ENCODE measurements at regions not wholly inside any gene's neighbourhood (a gene's known extent, or its start where the extent isn't known, plus 50 kb on each side); places are given as distances from the start of the nearest gene placed in this dataset.

DNA sequence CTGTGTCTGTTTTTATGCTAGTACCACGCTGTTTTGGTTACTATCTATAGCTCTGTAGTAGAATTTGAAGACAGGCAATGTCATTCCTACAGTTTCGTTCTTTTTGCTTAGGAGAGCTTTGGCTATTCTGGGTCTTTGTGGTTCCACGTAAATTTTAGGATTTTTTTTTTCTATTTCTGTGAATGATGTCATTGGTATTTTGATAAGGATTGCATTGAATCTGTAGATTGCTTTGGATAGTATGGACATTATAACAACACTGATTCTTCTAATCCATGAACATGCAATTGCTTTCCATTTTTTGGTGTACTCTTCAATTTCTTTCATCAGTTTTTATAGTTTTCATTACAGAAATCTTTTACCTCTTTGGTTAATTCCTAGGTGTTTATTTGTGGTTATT, 345.2 kb downstream of the TMEM121 start:
- Histone ChIP-seq H2AFZ (ENCODE audit: low read length) (no peak overlapping the region), H3K36me3 (ENCODE audit: control insufficient read depth in 2 of 4, insufficient read depth in 4 of 4, low read length in 3 of 4) (no peaks in the 10 kb centered on the region), H3K4me2 (ENCODE audit: insufficient read depth in 1 of 2, low read depth in 2 of 2, low read length in 2 of 2) (no peak overlapping the region), H3K4ac (replicated peaks; ENCODE audit: insufficient read length, low read depth, low read length) (no peak overlapping the region), H4K8ac (ENCODE audit: extremely low read depth, insufficient read depth, low read length) (no peak overlapping the region), H2BK15ac (ENCODE audit: low read length) (no peak overlapping the region), H3K18ac (ENCODE audit: extremely low read depth, low read length) (no peak overlapping the region), H4K20me1 (replicated peaks in 1 of 2; ENCODE audit: control insufficient read depth in 1 of 2, insufficient read depth in 2 of 2, low read length in 2 of 2) (no peaks in the 10 kb centered on the region), H3K79me1 (ENCODE audit: low read depth, low read length) (no peaks in the 10 kb centered on the region), H3K9ac (replicated peaks in 1 of 4; ENCODE audit: extremely low read depth in 1 of 4, low read depth in 3 of 4, low read length in 3 of 4) (no peak overlapping the region), H3K9me3 (ENCODE audit: insufficient read depth in 2 of 2, low read depth in 1 of 2, low read length in 1 of 2) (peaks cover 42 to 51% of the 10 kb centered on the region in 2 experiments), H3K23me2 (ENCODE audit: low read depth, low read length) (no peaks in the 10 kb centered on the region), H3K79me2 (ENCODE audit: control insufficient read depth in 1 of 2, insufficient read depth in 2 of 2, low read length in 2 of 2) (no peaks in the 10 kb centered on the region), H3K56ac (replicated peaks; ENCODE audit: insufficient read length, low read depth, low read length) (no peak overlapping the region), H4K91ac (replicated peaks; ENCODE audit: insufficient read length, low read length) (no peak overlapping the region), H2BK5ac (ENCODE audit: low read depth, low read length) (no peak overlapping the region), H3K23ac (ENCODE audit: insufficient read length) (no peak overlapping the region), H4K5ac (ENCODE audit: insufficient read length, low read depth, low read length) (no peak overlapping the region), H3K27ac (ENCODE audit: low read depth, low read length) (no peak overlapping the region), H2BK12ac (ENCODE audit: low read depth, low read length) (no peak overlapping the region), H3K14ac (ENCODE audit: insufficient read length) (no peak overlapping the region), H2BK120ac (replicated peaks; ENCODE audit: low read depth, low read length) (no peak overlapping the region), H3K4me1 (replicated peaks in 1 of 4; ENCODE audit: control insufficient read depth in 3 of 4, insufficient read depth in 4 of 4, low read length in 3 of 4) (no peaks in the 10 kb centered on the region), H2AK5ac (ENCODE audit: low read depth, low read length) (no peak overlapping the region), H2BK20ac (ENCODE audit: low read length) (no peak overlapping the region), H3K4me3 (ENCODE audit: extremely low read depth in 1 of 4, insufficient read depth in 2 of 4, low read depth in 3 of 4, low read length in 4 of 4) (no peak overlapping the region), H3K27me3 (replicated peaks in 1 of 4; ENCODE audit: control insufficient read depth in 3 of 4, extremely low read depth in 1 of 4, insufficient read depth in 3 of 4, low read length in 3 of 4) (no peaks in the 10 kb centered on the region)
- no peak for DNase-seq (ENCODE audit: low read depth in 1 of 2, low spot score in 2 of 2)
- CTCF ChIA-PET (ENCODE audit: partially characterized antibody): no interaction called here
- WGBS, 2 experiments (ENCODE audit: extremely low coverage in 1 of 2, insufficient coverage in 1 of 2, insufficient read length in 1 of 2, insufficient replicate concordance in 2 of 2, low coverage in 1 of 2, low lambda C conversion rate in 2 of 2, missing lambda C conversion rate in 1 of 2): 54% methylated on average over 3 of the region's 3 CpGs; no CpG with 5 or more reads in 1 of the 2 experiments
- FAIRE-seq: no peak
- POLR2A ChIA-PET (ENCODE audit: partially characterized antibody): no interaction called here
- TF ChIP-seq RAD21 (IDR thresholded peaks at IDR 0.05 in 1 of 2, conservative IDR thresholded peaks at IDR 0.05 in 1 of 2; ENCODE audit: low read depth in 2 of 2, low read length in 2 of 2): no peak
- no peak for TF ChIP-seq KDM4A (IDR thresholded peaks at IDR 0.05; ENCODE audit: low read depth, low read length, severe bottlenecking)
- no peak for TF ChIP-seq POLR2AphosphoS5 (IDR thresholded peaks at IDR 0.05; ENCODE audit: low read depth, low read length)
- TF ChIP-seq, protein P1, sequence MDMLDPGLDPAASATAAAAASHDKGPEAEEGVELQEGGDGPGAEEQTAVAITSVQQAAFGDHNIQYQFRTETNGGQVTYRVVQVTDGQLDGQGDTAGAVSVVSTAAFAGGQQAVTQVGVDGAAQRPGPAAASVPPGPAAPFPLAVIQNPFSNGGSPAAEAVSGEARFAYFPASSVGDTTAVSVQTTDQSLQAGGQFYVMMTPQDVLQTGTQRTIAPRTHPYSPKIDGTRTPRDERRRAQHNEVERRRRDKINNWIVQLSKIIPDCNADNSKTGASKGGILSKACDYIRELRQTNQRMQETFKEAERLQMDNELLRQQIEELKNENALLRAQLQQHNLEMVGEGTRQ (IDR thresholded peaks at IDR 0.05; ENCODE audit: low read length): no peak
- no peak for TF ChIP-seq TAF7 (optimal IDR thresholded peaks at IDR 0.05; ENCODE audit: borderline replicate concordance, low read depth, low read length)
- TF ChIP-seq GABPA (IDR thresholded peaks at IDR 0.05; ENCODE audit: borderline replicate concordance, insufficient read depth, low read length): no peak
- TF ChIP-seq CHD2 (IDR thresholded peaks at IDR 0.05; ENCODE audit: low read length): no peak
- TF ChIP-seq EGR1 (IDR thresholded peaks at IDR 0.05; ENCODE audit: borderline replicate concordance, low read depth, low read length): no peak

All from H1 (cell line).